CD4-positive, alpha-beta T cell (primary cell): ENCODE measurements at regions not wholly inside any gene's neighbourhood (a gene's known extent, or its start where the extent isn't known, plus 50 kb on each side); places are given as distances from the start of the nearest gene placed in this dataset.

Experiments
- ATAC-seq: fragments of 200-7000 bp; cut with Tn5 transposase; one replicate; pipeline ENCODE4 v1.10.0; 2022; ENCODE audit warnings: mild to moderate bottlenecking; ENCODE audit not compliant: poor library complexity
- CTCF ChIA-PET: fragments of 350-600 bp; sonication (Branson Sonifier 250); formaldehyde crosslinking; loops from one replicate; lab custom pipeline; 2021; ENCODE audit warnings: antibody characterized with exemption, inconsistent platforms; lab: Charles Lee
- POLR2A ChIA-PET: fragments of 350-600 bp; sonication (Branson Sonifier 250); formaldehyde crosslinking; loops from one replicate; lab custom pipeline; 2021; ENCODE audit warnings: antibody characterized with exemption, inconsistent platforms; lab: Charles Lee
- DNase-seq, 14 experiments: peaks; one replicate each; pipeline ENCODE4 v3.0.0-alpha.2; 2013 to 2020; ENCODE audit warnings: mixed read lengths in 2 of 14
- H3K27ac ChIP-seq, 2 donors: one replicate each; pipeline versions ENCODE4 v1.5.1 to v1.7.0; 2013; ENCODE audit warnings: low read length in 2 of 2, low read depth in 1 of 2, mild to moderate bottlenecking in 1 of 2
- H3K27me3 ChIP-seq, 2 experiments: 1 replicate in 1 of 2; 2 replicates in 1 of 2; pipeline versions ENCODE4 v1.6.1 to v1.7.0; 2013; ENCODE audit warnings: low read length in 2 of 2, control low read depth in 1 of 2, mild to moderate bottlenecking in 1 of 2, moderate library complexity in 1 of 2; ENCODE audit not compliant: insufficient read depth in 2 of 2, control insufficient read depth in 1 of 2
- H3K36me3 ChIP-seq: one replicate; pipeline ENCODE4 v1.6.1; 2013; ENCODE audit warnings: low read length, control low read depth; ENCODE audit not compliant: insufficient read depth
- H3K4me1 ChIP-seq: one replicate; pipeline ENCODE4 v1.6.1; 2013; ENCODE audit warnings: low read length, control low read depth; ENCODE audit not compliant: insufficient read depth
- H3K4me3 ChIP-seq: one replicate; pipeline ENCODE4 v1.5.1; 2013; ENCODE audit warnings: mild to moderate bottlenecking, low read length, moderate library complexity
- H3K9me3 ChIP-seq, 2 experiments: 1 replicate in 1 of 2; 2 replicates in 1 of 2; pipeline versions ENCODE4 v1.6.1 to v1.7.0; 2013; ENCODE audit warnings: low read length in 2 of 2, mild to moderate bottlenecking in 2 of 2, control low read depth in 1 of 2, moderate library complexity in 1 of 2; ENCODE audit not compliant: control insufficient read depth in 1 of 2, insufficient read depth in 1 of 2
- H3K27ac Mint-ChIP-seq: one replicate; pipeline ENCODE4 v1.8.0; 2020; ENCODE audit warnings: mixed read lengths
- H3K27me3 Mint-ChIP-seq: one replicate; pipeline ENCODE4 v1.8.0; 2021; ENCODE audit warnings: mixed read lengths
- H3K36me3 Mint-ChIP-seq: one replicate; pipeline ENCODE4 v1.8.0; 2021; ENCODE audit warnings: low read depth, mixed read lengths
- H3K4me1 Mint-ChIP-seq: one replicate; pipeline ENCODE4 v1.8.0; 2021; ENCODE audit warnings: low read depth, mixed read lengths
- H3K4me3 Mint-ChIP-seq: one replicate; pipeline ENCODE4 v1.8.0; 2020; ENCODE audit warnings: mild to moderate bottlenecking, mixed read lengths
- H3K9me3 Mint-ChIP-seq: one replicate; pipeline ENCODE4 v1.8.0; 2020; ENCODE audit warnings: mixed read lengths
- CTCF ChIP-seq: fragments of 200-600 bp; IDR thresholded peaks from one replicate; pipeline ENCODE4 v1.8.0; 2022; ENCODE audit warnings: antibody characterized with exemption, mild to moderate bottlenecking
- intact Hi-C, 2 experiments: fragments of 100-400 bp; cut with DNase I in 1 of 2; cut with micrococcal nuclease in 1 of 2; formaldehyde crosslinking; loops; one replicate each; pipeline versions ENCODE4 v1.15.1 to v1.9.0; 2023 to 2025; cut with DNase I, micrococcal nuclease

- no peaks in the 10 kb centered on the region for H3K9me3 ChIP-seq
- no peak for ATAC-seq
- DNase-seq = no peak
- no peaks in the 10 kb centered on the region for H3K27me3 ChIP-seq
- no peak for TF ChIP-seq CTCF
- no peaks in the 10 kb centered on the region for H3K4me1 ChIP-seq
- Mint-ChIP-seq H3K4me3 (no peak overlapping the region), H3K27ac (no peak overlapping the region), H3K27me3 (no peaks in the 10 kb centered on the region), H3K36me3 (no peaks in the 10 kb centered on the region), H3K9me3 (no peaks in the 10 kb centered on the region), H3K4me1 (peaks cover 12% of the 10 kb centered on the region)
- POLR2A ChIA-PET = no interaction called here
- intact Hi-C loops = no loop called here
- H3K36me3 ChIP-seq = no peaks in the 10 kb centered on the region
- CTCF ChIA-PET = interaction anchor here (1.1 kb wide), 1 partner anchor 17 kb away, joined by 3 read pairs; no protein-coding TSS in a partner anchor
- no peak overlapping the region for H3K27ac ChIP-seq
- H3K4me3 ChIP-seq = no peak overlapping the region
Measured at GRCh38 chr2:11962707-11963328, 216.4 kb downstream of the LPIN1 start.

GRCh38 chr2:11963966-11964365 is 217.5 kb downstream of the LPIN1 start:
- Histone ChIP-seq H3K9me3 (no peaks in the 10 kb centered on the region), H3K4me1 (no peaks in the 10 kb centered on the region), H3K4me3 (no peak overlapping the region), H3K27ac (no peak overlapping the region), H3K27me3 (no peaks in the 10 kb centered on the region), H3K36me3 (no peaks in the 10 kb centered on the region)
- ChIA-PET CTCF (no interaction called here), POLR2A (no interaction called here)
- TF ChIP-seq CTCF = no peak
- Mint-ChIP-seq H3K9me3 (no peaks in the 10 kb centered on the region), H3K36me3 (no peaks in the 10 kb centered on the region), H3K27ac (no peak overlapping the region), H3K4me3 (no peak overlapping the region), H3K27me3 (no peaks in the 10 kb centered on the region), H3K4me1 (peaks cover 12% of the 10 kb centered on the region)
- no peak for ATAC-seq
- intact Hi-C loops = no loop called here
- DNase-seq = no peak

- intact Hi-C loops = no loop called here
- H3K27me3 Mint-ChIP-seq = no peaks in the 10 kb centered on the region
- no peak for DNase-seq
- H3K4me3 Mint-ChIP-seq = no peak overlapping the region
- ATAC-seq = no peak
- H3K27me3 ChIP-seq = no peaks in the 10 kb centered on the region
- CTCF ChIA-PET = no interaction called here
- H3K27ac ChIP-seq = no peak overlapping the region
- H3K4me1 ChIP-seq = no peaks in the 10 kb centered on the region
- no peak for TF ChIP-seq CTCF
- no peaks in the 10 kb centered on the region for H3K36me3 ChIP-seq
- H3K4me1 Mint-ChIP-seq = no peaks in the 10 kb centered on the region
- H3K9me3 Mint-ChIP-seq = peaks cover 10% of the 10 kb centered on the region
- H3K36me3 Mint-ChIP-seq = peaks cover 5% of the 10 kb centered on the region
- no peak overlapping the region for H3K4me3 ChIP-seq
- no peak overlapping the region for H3K27ac Mint-ChIP-seq
- POLR2A ChIA-PET = no interaction called here
- H3K9me3 ChIP-seq = peaks cover 0 to 2% of the 10 kb centered on the region in 2 experiments
Measured at GRCh38 chr2:11967946-11968465, 221.6 kb downstream of the LPIN1 start.
